Endothelial cell (in vitro differentiated cells): ENCODE measurements at regions not wholly inside any gene's neighbourhood (a gene's known extent, or its start where the extent isn't known, plus 50 kb on each side); places are given as distances from the start of the nearest gene placed in this dataset.
A peak's percentile ranks its signal among the peaks of the same experiment; 100 is the strongest.

Experiments used
- DNase-seq: peaks from one replicate; pipeline ENCODE4 v3.0.0; 2021; ENCODE audit warnings: low spot score
- H3K27ac Mint-ChIP-seq: one replicate; pipeline ENCODE4 v1.8.0; 2021; ENCODE audit warnings: mixed read lengths, inconsistent platforms; ENCODE audit not compliant: unreplicated experiment
- H3K27me3 Mint-ChIP-seq: one replicate; pipeline ENCODE4 v1.8.0; 2021; ENCODE audit warnings: mild to moderate bottlenecking, moderate library complexity, mixed read lengths, inconsistent platforms; ENCODE audit not compliant: unreplicated experiment
- H3K36me3 Mint-ChIP-seq: one replicate; pipeline ENCODE4 v1.8.0; 2021; ENCODE audit warnings: mild to moderate bottlenecking, low read depth, mixed read lengths, inconsistent platforms; ENCODE audit not compliant: unreplicated experiment
- H3K4me1 Mint-ChIP-seq: one replicate; pipeline ENCODE4 v1.8.0; 2021; ENCODE audit warnings: mild to moderate bottlenecking, mixed read lengths, inconsistent platforms; ENCODE audit not compliant: unreplicated experiment
- H3K4me3 Mint-ChIP-seq: one replicate; pipeline ENCODE4 v1.8.0; 2021; ENCODE audit warnings: mild to moderate bottlenecking, mixed read lengths, inconsistent platforms; ENCODE audit not compliant: unreplicated experiment
- H3K9me3 Mint-ChIP-seq: one replicate; pipeline ENCODE4 v1.8.0; 2021; ENCODE audit warnings: mixed read lengths, inconsistent platforms; ENCODE audit not compliant: unreplicated experiment
- TF ChIP-seq, protein P1 (sequence below): fragments of 200-600 bp; sonication (generic); IDR thresholded peaks from one replicate; pipeline ENCODE4 v1.5.0; 2021; ENCODE audit warnings: antibody characterized with exemption; ENCODE audit not compliant: unreplicated experiment

DNA sequence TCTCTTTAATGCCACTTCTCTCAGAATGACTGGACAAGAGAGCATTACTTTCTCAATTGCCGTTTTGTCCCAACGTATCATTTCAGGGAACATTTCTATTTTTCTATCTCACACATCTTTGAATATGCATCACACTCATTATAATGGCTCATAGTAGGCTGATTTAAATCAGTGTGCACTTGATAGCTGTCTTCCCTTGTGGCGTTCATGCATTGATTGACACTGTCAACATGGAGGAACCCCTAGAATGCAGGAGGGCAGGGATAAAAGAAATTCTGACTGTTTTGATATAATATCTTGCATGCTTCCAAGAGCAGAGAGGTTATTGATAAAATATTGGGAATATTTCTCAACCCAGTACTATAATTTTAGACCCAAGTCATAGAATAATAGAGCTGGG lies 1528.9 kb upstream of the FLRT2 start:
- Mint-ChIP-seq H3K36me3 (no peaks in the 10 kb centered on the region), H3K27me3 (no peaks in the 10 kb centered on the region)
- TF ChIP-seq, protein P1, sequence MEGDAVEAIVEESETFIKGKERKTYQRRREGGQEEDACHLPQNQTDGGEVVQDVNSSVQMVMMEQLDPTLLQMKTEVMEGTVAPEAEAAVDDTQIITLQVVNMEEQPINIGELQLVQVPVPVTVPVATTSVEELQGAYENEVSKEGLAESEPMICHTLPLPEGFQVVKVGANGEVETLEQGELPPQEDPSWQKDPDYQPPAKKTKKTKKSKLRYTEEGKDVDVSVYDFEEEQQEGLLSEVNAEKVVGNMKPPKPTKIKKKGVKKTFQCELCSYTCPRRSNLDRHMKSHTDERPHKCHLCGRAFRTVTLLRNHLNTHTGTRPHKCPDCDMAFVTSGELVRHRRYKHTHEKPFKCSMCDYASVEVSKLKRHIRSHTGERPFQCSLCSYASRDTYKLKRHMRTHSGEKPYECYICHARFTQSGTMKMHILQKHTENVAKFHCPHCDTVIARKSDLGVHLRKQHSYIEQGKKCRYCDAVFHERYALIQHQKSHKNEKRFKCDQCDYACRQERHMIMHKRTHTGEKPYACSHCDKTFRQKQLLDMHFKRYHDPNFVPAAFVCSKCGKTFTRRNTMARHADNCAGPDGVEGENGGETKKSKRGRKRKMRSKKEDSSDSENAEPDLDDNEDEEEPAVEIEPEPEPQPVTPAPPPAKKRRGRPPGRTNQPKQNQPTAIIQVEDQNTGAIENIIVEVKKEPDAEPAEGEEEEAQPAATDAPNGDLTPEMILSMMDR = no peak

DNA sequence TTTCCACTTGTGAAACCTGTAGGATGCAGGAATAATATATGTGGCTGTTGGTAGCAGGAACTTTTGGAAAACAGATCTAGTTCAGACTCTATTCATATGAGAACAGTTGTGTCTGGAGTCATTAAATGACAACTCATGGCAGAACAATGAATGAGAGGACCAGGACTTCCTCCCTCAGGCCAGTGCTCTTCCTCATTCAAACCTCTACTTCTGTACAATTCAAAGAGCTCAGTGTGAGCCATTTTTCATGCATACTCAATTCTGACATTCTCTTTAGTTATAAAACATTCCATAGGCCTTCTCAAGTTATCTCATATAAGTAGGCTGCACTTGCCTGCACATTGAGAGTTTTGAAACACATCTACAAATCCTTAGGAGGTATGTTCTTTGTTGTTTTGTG lies 1526.6 kb upstream of the FLRT2 start:
- H3K27me3 Mint-ChIP-seq = no peaks in the 10 kb centered on the region
- DNase-seq = no peak
- H3K9me3 Mint-ChIP-seq = no peaks in the 10 kb centered on the region
- no peak overlapping the region for H3K4me3 Mint-ChIP-seq
- H3K4me1 Mint-ChIP-seq = peaks cover 29% of the 10 kb centered on the region
- TF ChIP-seq, protein P1 = no peak
- H3K27ac Mint-ChIP-seq = no peak overlapping the region
- no peaks in the 10 kb centered on the region for H3K36me3 Mint-ChIP-seq

More for the DNA sequence above, 1528.9 kb upstream of the FLRT2 start:
- no peaks in the 10 kb centered on the region for H3K9me3 Mint-ChIP-seq
- no peak overlapping the region for H3K27ac Mint-ChIP-seq
- peaks cover 13% of the 10 kb centered on the region for H3K4me1 Mint-ChIP-seq
- no peak overlapping the region for H3K4me3 Mint-ChIP-seq
- no peak for DNase-seq

DNA sequence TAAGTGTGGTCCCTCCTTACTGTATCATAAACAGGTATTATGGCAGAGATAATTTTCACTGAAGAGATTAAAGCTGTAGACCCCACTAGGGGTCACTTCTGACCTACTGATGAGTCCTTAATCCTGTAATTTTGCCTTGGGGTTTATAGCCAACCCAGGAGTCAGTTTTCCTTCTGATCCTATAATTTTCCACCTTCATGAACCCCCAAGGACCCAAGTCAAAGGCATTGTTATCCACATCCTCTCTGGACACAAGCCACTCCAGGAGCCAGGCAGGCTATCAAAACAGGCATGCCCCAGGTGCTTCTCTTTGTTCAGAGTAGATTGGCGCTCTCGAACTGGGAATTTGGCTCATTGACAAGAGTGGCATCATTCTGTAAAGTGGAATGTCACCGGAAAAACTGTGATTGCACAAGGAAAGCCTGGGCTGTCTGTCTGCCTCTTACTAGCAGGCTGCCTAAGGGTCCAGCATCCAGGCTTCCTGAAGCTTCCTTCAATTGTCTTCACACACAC lies 1523.2 kb upstream of the FLRT2 start:
- Mint-ChIP-seq H3K36me3 (no peaks in the 10 kb centered on the region), H3K9me3 (no peaks in the 10 kb centered on the region), H3K27me3 (no peaks in the 10 kb centered on the region), H3K4me3 (no peak overlapping the region), H3K27ac (no peak overlapping the region), H3K4me1 (peaks cover 24% of the 10 kb centered on the region)
- DNase-seq = peak; percentile 56
- TF ChIP-seq, protein P1 = no peak

DNA sequence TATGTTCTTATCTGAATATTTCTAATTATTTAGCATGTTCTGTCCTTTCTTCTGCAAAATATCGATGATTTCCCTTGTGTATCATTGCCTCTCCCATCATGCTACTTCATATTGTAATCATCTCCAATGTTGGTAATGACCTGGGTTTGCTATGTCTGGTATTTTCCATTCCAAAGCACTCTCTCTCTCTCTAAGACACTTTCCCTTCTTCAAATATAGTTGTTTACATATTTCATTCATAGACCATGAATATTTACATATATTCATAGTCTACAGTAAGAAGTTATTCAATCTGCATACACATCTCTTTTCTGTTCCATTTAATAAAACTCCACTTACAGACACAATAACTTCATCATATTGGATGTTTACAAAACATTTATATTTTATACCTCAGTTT lies 1516.5 kb upstream of the FLRT2 start:
- Mint-ChIP-seq H3K36me3 (no peaks in the 10 kb centered on the region), H3K27ac (no peak overlapping the region), H3K4me1 (no peaks in the 10 kb centered on the region), H3K9me3 (no peaks in the 10 kb centered on the region), H3K4me3 (no peak overlapping the region), H3K27me3 (no peaks in the 10 kb centered on the region)
- TF ChIP-seq, protein P1 = no peak
- DNase-seq = no peak

DNA sequence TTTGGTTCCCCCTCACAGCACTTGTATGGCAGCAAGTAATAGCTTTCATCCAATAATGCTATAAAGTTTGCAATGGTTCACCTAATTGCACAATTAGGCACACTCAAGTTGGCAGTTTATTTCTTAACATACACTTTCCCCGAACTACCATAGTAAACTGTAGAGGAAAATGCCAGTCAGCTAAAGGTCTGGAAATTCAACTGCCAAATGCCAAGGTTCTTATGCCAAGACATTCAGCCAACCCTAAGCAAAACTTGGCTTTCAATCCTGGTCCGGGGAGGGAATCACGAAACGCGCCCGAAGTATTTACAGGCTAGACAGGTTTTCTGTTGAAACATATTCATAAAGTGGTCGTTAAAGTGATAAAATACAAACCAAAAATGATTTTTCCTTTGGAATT lies 1512.4 kb upstream of the FLRT2 start:
- TF ChIP-seq, protein P1 = no peak
- no peaks in the 10 kb centered on the region for H3K27me3 Mint-ChIP-seq
- H3K4me1 Mint-ChIP-seq = peaks cover 3% of the 10 kb centered on the region
- no peak overlapping the region for H3K27ac Mint-ChIP-seq
- H3K36me3 Mint-ChIP-seq = peaks cover 5% of the 10 kb centered on the region
- no peaks in the 10 kb centered on the region for H3K9me3 Mint-ChIP-seq
- H3K4me3 Mint-ChIP-seq = no peak overlapping the region
- no peak for DNase-seq
